Thoracic aorta (tissue), 2 donors: ENCODE measurements at regions not wholly inside any gene's neighbourhood (a gene's known extent, or its start where the extent isn't known, plus 50 kb on each side); places are given as distances from the start of the nearest gene placed in this dataset.
"Not testable (repeated sequence)": the region's sequence is repeated elsewhere in the genome, so short reads cannot be mapped to it uniquely, and the experiment has no call there.

Experiments used
- ATAC-seq: fragments of 150-250 bp; one replicate; pipeline ENCODE4 v1.8.0; 2017; ENCODE audit warnings: low read depth; ENCODE audit not compliant: insufficient number of reproducible peaks, low FRiP score
- DNase-seq: peaks from one replicate; pipeline ENCODE4 v3.0.0-alpha.2; 2020; ENCODE audit warnings: low spot score
- H3K27ac ChIP-seq, 2 donors: fragments of 200-600 bp; sonication (generic); 1 replicate in 1 of 2; 2 replicates in 1 of 2; pipeline ENCODE4 v1.5.1; 2016; ENCODE audit warnings: mild to moderate bottlenecking in 2 of 2, moderate library complexity in 2 of 2
- H3K27me3 ChIP-seq: fragments of 200-600 bp; sonication (generic); replicated peaks from 2 replicates; pipeline ENCODE4 v1.6.0; 2016; ENCODE audit warnings: mild to moderate bottlenecking; ENCODE audit not compliant: insufficient read depth
- H3K36me3 ChIP-seq: fragments of 200-600 bp; sonication (generic); one replicate; pipeline ENCODE4 v1.5.1; 2016
- H3K4me1 ChIP-seq, 2 donors: fragments of 200-600 bp; sonication (generic); 1 replicate in 1 of 2; 2 replicates in 1 of 2; pipeline versions ENCODE4 v1.5.1 to v1.6.0; 2016; ENCODE audit warnings: low read depth in 2 of 2, mild to moderate bottlenecking in 1 of 2; ENCODE audit not compliant: control insufficient read depth in 1 of 2
- H3K4me3 ChIP-seq: fragments of 200-600 bp; sonication (generic); 2 replicates; pipeline ENCODE4 v1.5.1; 2016; ENCODE audit warnings: mild to moderate bottlenecking
- H3K9me3 ChIP-seq: fragments of 200-600 bp; sonication (generic); 2 replicates; pipeline ENCODE4 v1.5.1; 2016
- TF ChIP-seq, protein P1 (sequence below): fragments of 200-600 bp; sonication (generic); IDR thresholded peaks from one replicate; pipeline ENCODE4 v1.5.1; 2019; ENCODE audit warnings: antibody characterized with exemption

DNA sequence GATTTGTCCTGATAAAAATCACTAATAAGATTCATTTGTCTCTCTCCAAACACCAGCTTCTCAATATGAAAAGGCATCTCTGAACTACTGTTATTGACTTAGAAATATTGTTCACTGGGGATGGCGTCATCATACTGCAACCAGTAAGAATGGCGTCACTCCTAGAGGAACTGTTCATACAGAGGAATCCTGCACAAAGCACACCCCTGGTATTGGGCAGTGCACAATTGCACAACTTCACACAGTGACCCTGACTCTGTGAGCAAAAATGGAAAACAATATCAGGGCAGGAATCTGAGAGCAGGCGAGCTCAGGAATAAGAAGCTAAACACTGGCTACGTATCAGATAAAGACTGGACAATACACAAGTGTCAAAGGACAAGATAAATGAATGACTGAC, 66.7 kb upstream of the PNPLA4 start:
- H3K27me3 ChIP-seq: no peaks in the 10 kb centered on the region
- no peak for ATAC-seq
- H3K27ac ChIP-seq: no peak overlapping the region
- H3K4me1 ChIP-seq: no peaks in the 10 kb centered on the region
- H3K4me3 ChIP-seq: no peak overlapping the region
- TF ChIP-seq, protein P1, sequence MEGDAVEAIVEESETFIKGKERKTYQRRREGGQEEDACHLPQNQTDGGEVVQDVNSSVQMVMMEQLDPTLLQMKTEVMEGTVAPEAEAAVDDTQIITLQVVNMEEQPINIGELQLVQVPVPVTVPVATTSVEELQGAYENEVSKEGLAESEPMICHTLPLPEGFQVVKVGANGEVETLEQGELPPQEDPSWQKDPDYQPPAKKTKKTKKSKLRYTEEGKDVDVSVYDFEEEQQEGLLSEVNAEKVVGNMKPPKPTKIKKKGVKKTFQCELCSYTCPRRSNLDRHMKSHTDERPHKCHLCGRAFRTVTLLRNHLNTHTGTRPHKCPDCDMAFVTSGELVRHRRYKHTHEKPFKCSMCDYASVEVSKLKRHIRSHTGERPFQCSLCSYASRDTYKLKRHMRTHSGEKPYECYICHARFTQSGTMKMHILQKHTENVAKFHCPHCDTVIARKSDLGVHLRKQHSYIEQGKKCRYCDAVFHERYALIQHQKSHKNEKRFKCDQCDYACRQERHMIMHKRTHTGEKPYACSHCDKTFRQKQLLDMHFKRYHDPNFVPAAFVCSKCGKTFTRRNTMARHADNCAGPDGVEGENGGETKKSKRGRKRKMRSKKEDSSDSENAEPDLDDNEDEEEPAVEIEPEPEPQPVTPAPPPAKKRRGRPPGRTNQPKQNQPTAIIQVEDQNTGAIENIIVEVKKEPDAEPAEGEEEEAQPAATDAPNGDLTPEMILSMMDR: no peak
- no peaks in the 10 kb centered on the region for H3K36me3 ChIP-seq
- DNase-seq: no peak
- no peaks in the 10 kb centered on the region for H3K9me3 ChIP-seq

DNA sequence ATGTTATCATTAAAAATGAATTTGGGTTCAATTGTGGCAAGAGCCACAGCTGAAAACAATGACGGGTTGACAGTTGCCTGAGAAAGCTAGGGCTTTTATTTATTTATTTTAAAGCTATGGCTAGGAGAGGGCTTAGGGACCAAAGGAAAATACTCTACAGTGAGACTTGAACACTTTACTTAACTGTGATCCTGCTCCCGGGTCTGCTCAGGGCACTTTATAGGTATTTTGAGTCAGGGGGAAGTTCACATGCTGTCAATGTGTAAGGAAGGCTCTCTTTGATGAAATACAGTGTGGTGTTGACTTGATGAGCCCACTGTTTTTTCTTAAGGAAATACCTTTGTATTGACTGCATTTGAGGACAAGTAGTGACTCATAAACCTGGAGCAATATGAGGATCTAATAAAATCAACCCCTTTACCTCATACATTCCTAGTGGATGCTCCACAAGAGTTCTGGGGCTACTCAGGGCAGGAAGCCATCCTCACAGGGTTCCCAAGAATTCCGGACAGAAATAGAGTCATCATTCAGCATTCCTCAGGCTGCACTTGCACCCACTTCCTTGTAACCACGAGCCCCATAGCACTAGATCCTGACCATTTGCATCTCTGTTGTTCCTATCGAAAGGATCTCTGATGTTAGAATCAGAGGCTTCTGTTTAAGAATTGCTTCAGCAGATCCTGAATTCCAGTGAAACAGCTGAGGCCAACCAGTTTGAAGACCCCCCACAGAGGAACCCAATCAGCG, 61.0 kb upstream of the PNPLA4 start:
- not testable (repeated sequence) for H3K4me1 ChIP-seq, H3K27ac ChIP-seq, H3K9me3 ChIP-seq, DNase-seq, H3K27me3 ChIP-seq, H3K4me3 ChIP-seq, H3K36me3 ChIP-seq, ATAC-seq

DNA sequence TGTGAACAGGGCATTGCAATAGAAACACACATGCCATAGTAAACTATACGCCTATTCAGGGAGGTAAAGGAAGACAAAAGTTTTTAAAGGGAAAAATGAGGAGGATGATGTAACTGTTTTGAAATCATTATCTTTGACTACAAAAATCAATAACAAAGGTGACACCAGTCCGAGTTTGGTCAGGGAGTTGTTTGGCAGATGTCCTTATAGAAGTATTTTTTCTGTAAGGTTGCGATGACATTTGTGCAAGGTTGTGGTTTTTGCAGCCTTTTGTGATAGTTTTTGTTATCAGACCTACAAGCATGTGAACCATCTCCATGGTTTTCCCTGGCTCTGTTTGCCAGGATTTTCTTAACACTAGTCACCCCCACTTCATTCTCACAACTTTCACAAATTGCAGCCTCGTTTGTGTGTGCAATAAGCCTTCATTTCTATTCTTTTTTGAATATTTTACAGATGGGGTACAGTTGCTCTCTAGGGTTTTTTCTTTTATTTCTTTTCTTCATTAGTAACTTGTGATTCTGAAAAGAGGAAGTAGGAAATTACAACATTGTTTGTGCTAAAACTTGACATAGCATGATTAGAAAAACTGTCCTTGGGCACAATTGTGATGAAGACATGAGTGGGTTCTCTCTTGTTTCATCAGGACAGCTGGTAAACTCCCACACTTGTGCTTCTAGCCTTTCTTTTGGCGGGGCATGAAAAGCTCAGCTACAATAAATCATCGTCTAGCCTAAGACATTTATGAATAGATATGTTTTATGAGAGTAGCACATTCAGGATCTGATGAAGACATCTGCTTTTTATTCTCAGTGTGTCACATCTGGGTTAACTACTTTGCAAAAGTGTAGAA, 60.2 kb upstream of the PNPLA4 start:
- TF ChIP-seq, protein P1: no peak
- Histone ChIP-seq H3K4me1 (no peaks in the 10 kb centered on the region), H3K4me3 (no peak overlapping the region), H3K27ac (no peak overlapping the region), H3K27me3 (no peaks in the 10 kb centered on the region), H3K9me3 (no peaks in the 10 kb centered on the region), H3K36me3 (no peaks in the 10 kb centered on the region)
- DNase-seq (no peak), ATAC-seq (no peak)

DNA sequence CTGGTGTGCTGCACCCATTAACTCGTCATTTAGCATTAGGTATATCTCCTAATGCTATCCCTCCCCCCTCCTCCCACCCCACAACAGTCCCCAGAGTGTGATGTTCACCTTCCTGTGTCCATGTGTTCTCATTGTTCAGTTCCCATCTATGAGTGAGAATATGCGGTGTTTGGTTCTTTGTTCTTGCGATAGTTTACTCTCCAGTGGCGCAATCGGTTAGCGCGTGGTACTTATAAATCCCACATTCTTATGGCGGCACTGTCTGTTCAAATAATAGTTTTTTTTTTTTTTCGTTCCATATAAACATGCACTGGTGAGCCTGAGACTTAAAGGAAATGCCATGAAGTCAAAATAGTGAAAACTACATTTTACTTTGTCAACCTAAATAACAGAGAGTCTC, 59.5 kb upstream of the PNPLA4 start:
- not testable (repeated sequence) for H3K27me3 ChIP-seq, ATAC-seq, H3K9me3 ChIP-seq, H3K27ac ChIP-seq, DNase-seq, H3K4me1 ChIP-seq, H3K4me3 ChIP-seq, H3K36me3 ChIP-seq

DNA sequence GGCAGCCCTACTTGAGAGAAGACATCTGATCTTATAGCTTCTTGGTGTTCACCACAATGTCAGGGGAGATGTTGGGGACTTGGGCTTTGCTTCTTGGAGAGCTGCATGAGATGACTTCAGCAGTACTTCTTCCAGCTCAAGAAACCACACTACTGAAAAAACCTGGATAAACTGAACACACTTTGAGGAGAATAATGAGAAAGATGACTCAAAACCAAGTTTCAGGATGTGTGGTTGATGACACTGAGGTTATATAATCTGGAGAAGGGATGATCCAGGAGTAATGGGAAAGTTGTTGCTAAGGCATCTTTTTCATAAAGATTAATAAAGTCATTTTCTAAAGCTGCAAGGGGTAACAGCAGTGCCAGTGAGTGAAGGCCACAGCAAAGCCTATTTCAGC, 58.4 kb upstream of the PNPLA4 start:
- TF ChIP-seq, protein P1: no peak
- H3K27ac ChIP-seq: no peak overlapping the region
- H3K4me3 ChIP-seq: no peak overlapping the region
- H3K9me3 ChIP-seq: no peaks in the 10 kb centered on the region
- H3K27me3 ChIP-seq: no peaks in the 10 kb centered on the region
- no peak for ATAC-seq
- H3K36me3 ChIP-seq: no peaks in the 10 kb centered on the region
- H3K4me1 ChIP-seq: no peaks in the 10 kb centered on the region
- DNase-seq: no peak

DNA sequence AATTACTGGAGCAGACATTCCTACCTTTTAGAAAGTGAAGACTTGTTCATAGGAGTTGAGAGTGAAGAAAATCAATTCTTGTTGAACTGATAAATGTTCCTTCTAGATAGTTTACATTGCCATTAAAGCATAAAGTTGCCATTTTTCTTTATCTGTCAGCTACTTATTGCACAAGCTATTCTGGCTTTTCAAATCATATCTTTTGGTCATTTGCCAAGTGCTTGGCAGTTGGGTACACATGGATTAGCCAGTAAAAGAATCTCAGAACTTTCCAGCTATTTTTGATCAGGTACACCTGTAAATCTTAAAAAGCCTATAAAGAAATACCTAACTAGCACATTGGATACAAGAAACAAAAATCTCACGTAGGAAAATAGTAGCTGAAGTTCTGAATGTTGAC, 56.4 kb upstream of the PNPLA4 start:
- Histone ChIP-seq H3K27ac (no peak overlapping the region), H3K4me1 (no peaks in the 10 kb centered on the region), H3K4me3 (no peak overlapping the region), H3K27me3 (no peaks in the 10 kb centered on the region), H3K36me3 (no peaks in the 10 kb centered on the region), H3K9me3 (no peaks in the 10 kb centered on the region)
- ATAC-seq (no peak), DNase-seq (no peak)
- TF ChIP-seq, protein P1: no peak
